Ishikawa (cell line): ENCODE measurements at regions not wholly inside any gene's neighbourhood (a gene's known extent, or its start where the extent isn't known, plus 50 kb on each side); places are given as distances from the start of the nearest gene placed in this dataset.

Experiments
- CEBPB ChIP-seq: IDR thresholded peaks from 2 replicates; pipeline ENCODE4 v1.6.1; 2012
- RAD21 ChIP-seq: IDR thresholded peaks from 2 replicates; pipeline ENCODE4 v1.6.1; 2012; ENCODE audit warnings: low read depth
- TAF1 ChIP-seq: IDR thresholded peaks from 2 replicates; pipeline ENCODE4 v1.6.1; 2012; ENCODE audit warnings: low read depth, mild to moderate bottlenecking

DNA sequence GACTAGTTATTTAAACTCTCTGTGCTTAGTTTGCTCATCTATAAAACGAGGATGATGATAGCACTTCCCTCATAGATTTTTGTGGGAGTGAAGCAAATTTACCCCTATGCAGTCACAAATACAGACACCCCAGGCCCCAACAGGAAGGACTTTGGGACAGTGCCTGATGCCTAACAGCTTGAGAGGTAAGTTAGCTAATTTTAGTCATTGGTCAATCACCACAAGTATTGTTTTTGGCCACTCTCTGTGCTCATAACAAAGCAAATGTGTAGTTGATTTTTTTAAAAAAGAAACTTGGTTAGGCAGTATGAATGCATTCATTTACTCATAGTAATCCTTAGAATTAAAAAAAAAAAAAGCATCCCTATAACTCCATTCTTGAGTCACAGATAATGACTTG, 1590.7 kb upstream of the TENM3 start:
- TF ChIP-seq TAF1, result no peak
- no peak for TF ChIP-seq RAD21
- no peak for TF ChIP-seq CEBPB
